SK-N-SH (cell line): ENCODE measurements at regions not wholly inside any gene's neighbourhood (a gene's known extent, or its start where the extent isn't known, plus 50 kb on each side); places are given as distances from the start of the nearest gene placed in this dataset.

Source experiments
- CTCF ChIA-PET: fragments of 300-600, 350-600 bp; formaldehyde crosslinking; extraction: SDS; loops from one replicate; lab custom pipeline; 2021; lab: Yijun Ruan, JAX
- POLR2A ChIA-PET: fragments of 350-600 bp; sonication (Branson Sonifier 250); formaldehyde crosslinking; extraction: SDS; loops from one replicate; lab custom pipeline; 2020; ENCODE audit warnings: antibody characterized with exemption, inconsistent platforms; lab: Yijun Ruan, JAX
- DNase-seq: peaks from one replicate; pipeline ENCODE4 v3.0.0; 2012
- H2AFZ ChIP-seq: fragments of 200-600 bp; sonication (generic); 2 replicates; pipeline ENCODE4 v1.8.1; 2016; ENCODE audit warnings: antibody characterized with exemption, mild to moderate bottlenecking, low read depth
- H3F3A ChIP-seq: fragments of 200-600 bp; sonication (generic); replicated peaks from 2 replicates; pipeline ENCODE3; 2016; ENCODE audit warnings: antibody characterized with exemption, mild to moderate bottlenecking; ENCODE audit not compliant: insufficient read depth
- H3K27ac ChIP-seq, 2 experiments: fragments of 200-500 bp in 1 of 2; fragments of 200-600 bp in 1 of 2; sonication (Bioruptor generic) in 1 of 2; sonication (generic), shearing (Covaris generic) in 1 of 2; 2 replicates each; pipeline versions ENCODE4 v1.5.1 to v1.6.1; 2014 to 2016; ENCODE audit warnings: low read depth in 2 of 2, inconsistent platforms in 1 of 2, low read length in 1 of 2, mild to moderate bottlenecking in 1 of 2, mixed read lengths in 1 of 2
- H3K27me3 ChIP-seq: fragments of 200-600 bp; sonication (generic), shearing (Covaris generic); 2 replicates; pipeline ENCODE4 v1.6.1; 2016; ENCODE audit warnings: mixed run types; ENCODE audit not compliant: insufficient read depth
- H3K36me3 ChIP-seq, 2 experiments: fragments of 200-500 bp in 1 of 2; fragments of 200-600 bp in 1 of 2; sonication (Bioruptor generic) in 1 of 2; sonication (generic) in 1 of 2; replicated peaks in 1 of 2; 2 replicates each; pipeline versions ENCODE3 to v1.5.1; 2014 to 2016; ENCODE audit warnings: low read length in 1 of 2, mild to moderate bottlenecking in 1 of 2; ENCODE audit not compliant: insufficient read depth in 2 of 2, control insufficient read depth in 1 of 2
- H3K4me1 ChIP-seq, 2 experiments: fragments of 200-500 bp in 1 of 2; fragments of 200-600 bp in 1 of 2; sonication (Bioruptor generic) in 1 of 2; sonication (generic), shearing (Covaris generic) in 1 of 2; 2 replicates each; pipeline versions ENCODE4 v1.5.1 to v1.6.1; 2014 to 2016; ENCODE audit warnings: low read depth in 1 of 2, low read length in 1 of 2, mixed run types in 1 of 2; ENCODE audit not compliant: insufficient read depth in 2 of 2, control insufficient read depth in 1 of 2
- H3K4me2 ChIP-seq: fragments of 200-600 bp; sonication (generic), shearing (Covaris generic); 2 replicates; pipeline ENCODE4 v1.6.1; 2017; ENCODE audit warnings: mixed run types
- H3K4me3 ChIP-seq, 2 experiments: fragments of 200-500 bp in 1 of 2; fragments of 200-600 bp in 1 of 2; sonication (Bioruptor generic) in 1 of 2; sonication (generic), shearing (Covaris generic) in 1 of 2; 2 replicates each; pipeline versions ENCODE4 v1.5.1 to v1.8.1; 2014 to 2016; ENCODE audit warnings: low read depth in 2 of 2, inconsistent platforms in 1 of 2, low read length in 1 of 2, mild to moderate bottlenecking in 1 of 2, mixed read lengths in 1 of 2, moderate library complexity in 1 of 2
- H3K79me2 ChIP-seq: fragments of 200-600 bp; sonication (generic); 2 replicates; pipeline ENCODE4 v1.8.1; 2017; ENCODE audit warnings: mild to moderate bottlenecking; ENCODE audit not compliant: insufficient read depth
- H3K9ac ChIP-seq: fragments of 200-600 bp; sonication (generic); 2 replicates; pipeline ENCODE4 v1.6.1; 2017; ENCODE audit warnings: mixed run types
- H3K9me2 ChIP-seq: fragments of 200-600 bp; sonication (generic); 2 replicates; pipeline ENCODE4 v1.6.1; 2017; ENCODE audit warnings: mixed run types
- H3K9me3 ChIP-seq: fragments of 200-600 bp; sonication (generic); 2 replicates; pipeline ENCODE4 v1.6.1; 2017; ENCODE audit warnings: mixed run types, mild to moderate bottlenecking, moderate library complexity
- H4K20me1 ChIP-seq: fragments of 200-600 bp; sonication (generic); 2 replicates; pipeline ENCODE4 v1.6.1; 2017; ENCODE audit warnings: mild to moderate bottlenecking, mixed run types; ENCODE audit not compliant: insufficient read depth
- ELF1 ChIP-seq: IDR thresholded peaks from 2 replicates; pipeline ENCODE4 v1.4.0; 2012
- EZH2phosphoT487 ChIP-seq: fragments of 200-600 bp; sonication (generic); IDR thresholded peaks from 2 replicates; pipeline ENCODE4 v1.6.1; 2017; ENCODE audit warnings: low read depth, mixed run types, mild to moderate bottlenecking, antibody characterized with exemption, moderate library complexity, borderline replicate concordance
- FOSL2 ChIP-seq: IDR thresholded peaks from 2 replicates; pipeline ENCODE4 v1.4.0; 2012; ENCODE audit warnings: low read depth, mild to moderate bottlenecking, moderate library complexity, borderline replicate concordance
- GATA2 ChIP-seq: sonication (generic); formaldehyde crosslinking; IDR thresholded peaks from 2 replicates; pipeline ENCODE4 v1.5.0; 2020; ENCODE audit warnings: mild to moderate bottlenecking, missing genetic modification reagents
- JUND ChIP-seq: IDR thresholded peaks from 2 replicates; pipeline ENCODE4 v1.4.0; 2012
- NFIC ChIP-seq: IDR thresholded peaks from 2 replicates; pipeline ENCODE4 v1.4.0; 2012; ENCODE audit warnings: borderline replicate concordance
- POLR2AphosphoS5 ChIP-seq: IDR thresholded peaks from 2 replicates; pipeline ENCODE4 v1.6.1; 2012; ENCODE audit warnings: low read depth, low read length
- RAD21 ChIP-seq: IDR thresholded peaks from 2 replicates; pipeline ENCODE4 v1.6.1; 2012; ENCODE audit warnings: mild to moderate bottlenecking, low read length
- RCOR1 ChIP-seq: fragments of 150-350 bp; IDR thresholded peaks from 2 replicates; pipeline ENCODE4 v1.6.1; 2017; ENCODE audit warnings: antibody characterized with exemption, low read length
- RFX5 ChIP-seq: IDR thresholded peaks from 2 replicates; pipeline ENCODE4 v1.6.1; 2012; ENCODE audit warnings: mild to moderate bottlenecking, improper control_type of control experiment, low read length
- RXRA ChIP-seq: IDR thresholded peaks from 2 replicates; pipeline ENCODE4 v1.4.0; 2012; ENCODE audit warnings: low read depth, mild to moderate bottlenecking, borderline replicate concordance
- SMC3 ChIP-seq: IDR thresholded peaks from 2 replicates; pipeline ENCODE4 v1.6.1; 2012; ENCODE audit warnings: low read depth, low read length, improper control_type of control experiment
- WGBS: methylation state at CpG from one replicate; pipeline ENCODE4 v1.1.6; 2017; ENCODE audit warnings: low lambda C conversion rate; 5-methylcytosine and 5-hydroxymethylcytosine counted together
- TF ChIP-seq, protein P1 (sequence below): IDR thresholded peaks from 2 replicates; pipeline ENCODE4; 2012
- TF ChIP-seq, protein P2 (sequence below): fragments of 150-350 bp; IDR thresholded peaks from 2 replicates; pipeline ENCODE4 v1.6.1; 2017; ENCODE audit warnings: antibody characterized with exemption, low read length, low read depth, borderline replicate concordance
- TF ChIP-seq, protein P3 (sequence below): fragments of 200-600 bp; sonication (generic); IDR thresholded peaks from 2 replicates; pipeline ENCODE4 v1.6.1; 2017; ENCODE audit warnings: antibody characterized with exemption, mild to moderate bottlenecking, moderate library complexity

DNA sequence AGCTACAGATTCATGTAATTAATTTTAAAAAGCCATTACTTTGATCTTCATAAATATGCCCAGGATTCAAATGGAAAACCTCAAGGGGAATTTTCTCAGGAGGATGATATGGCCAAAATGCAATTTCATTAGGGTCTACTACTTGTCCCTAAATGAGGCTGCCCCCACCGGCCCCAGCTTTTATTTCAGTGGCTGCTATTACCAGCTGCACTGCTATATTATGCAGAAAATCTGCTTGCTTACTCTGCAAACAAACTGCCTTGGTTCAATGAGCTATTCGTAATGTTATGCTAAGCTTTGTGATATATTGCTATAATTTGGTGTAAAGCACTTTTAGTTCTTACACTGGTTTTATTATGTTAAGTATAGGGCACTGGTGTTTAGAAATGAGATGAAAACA, 137.3 kb upstream of the TMTC4 start:
- Histone ChIP-seq H2AFZ (no peak overlapping the region), H4K20me1 (no peaks in the 10 kb centered on the region), H3K9ac (no peak overlapping the region), H3K27me3 (no peaks in the 10 kb centered on the region), H3K9me3 (no peaks in the 10 kb centered on the region), H3K79me2 (no peaks in the 10 kb centered on the region), H3K4me1 (no peaks in the 10 kb centered on the region; a peak in 2 of 4 replicates), H3K9me2 (no peaks in the 10 kb centered on the region), H3K4me2 (no peak overlapping the region), H3K27ac (no peak overlapping the region), H3F3A (no peaks in the 10 kb centered on the region), H3K36me3 (no peaks in the 10 kb centered on the region), H3K4me3 (no peak overlapping the region)
- ChIA-PET CTCF (interaction anchor here (0.6 to 1.2 kb wide), 4 partner anchors 10 to 266 kb away, joined by 3 to 4 read pairs (median 3); no protein-coding TSS in a partner anchor), POLR2A (interaction anchor here (0.6 kb wide), 1 partner anchor 19 kb away, joined by 4 read pairs; no protein-coding TSS in a partner anchor)
- TF ChIP-seq POLR2AphosphoS5 = no peak
- TF ChIP-seq JUND = no peak
- TF ChIP-seq RAD21 = no peak
- TF ChIP-seq, protein P1, sequence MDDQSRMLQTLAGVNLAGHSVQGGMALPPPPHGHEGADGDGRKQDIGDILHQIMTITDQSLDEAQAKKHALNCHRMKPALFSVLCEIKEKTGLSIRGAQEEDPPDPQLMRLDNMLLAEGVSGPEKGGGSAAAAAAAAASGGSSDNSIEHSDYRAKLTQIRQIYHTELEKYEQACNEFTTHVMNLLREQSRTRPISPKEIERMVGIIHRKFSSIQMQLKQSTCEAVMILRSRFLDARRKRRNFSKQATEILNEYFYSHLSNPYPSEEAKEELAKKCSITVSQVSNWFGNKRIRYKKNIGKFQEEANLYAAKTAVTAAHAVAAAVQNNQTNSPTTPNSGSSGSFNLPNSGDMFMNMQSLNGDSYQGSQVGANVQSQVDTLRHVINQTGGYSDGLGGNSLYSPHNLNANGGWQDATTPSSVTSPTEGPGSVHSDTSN = no peak
- TF ChIP-seq, protein P2, sequence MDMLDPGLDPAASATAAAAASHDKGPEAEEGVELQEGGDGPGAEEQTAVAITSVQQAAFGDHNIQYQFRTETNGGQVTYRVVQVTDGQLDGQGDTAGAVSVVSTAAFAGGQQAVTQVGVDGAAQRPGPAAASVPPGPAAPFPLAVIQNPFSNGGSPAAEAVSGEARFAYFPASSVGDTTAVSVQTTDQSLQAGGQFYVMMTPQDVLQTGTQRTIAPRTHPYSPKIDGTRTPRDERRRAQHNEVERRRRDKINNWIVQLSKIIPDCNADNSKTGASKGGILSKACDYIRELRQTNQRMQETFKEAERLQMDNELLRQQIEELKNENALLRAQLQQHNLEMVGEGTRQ = no peak
- TF ChIP-seq GATA2 (CRISPR knock-in tag) = no peak
- no peak for TF ChIP-seq NFIC
- no peak for TF ChIP-seq RXRA
- TF ChIP-seq RCOR1 = no peak
- no peak for DNase-seq
- 49% methylated on average over 2 of the region's 2 CpGs for WGBS

DNA sequence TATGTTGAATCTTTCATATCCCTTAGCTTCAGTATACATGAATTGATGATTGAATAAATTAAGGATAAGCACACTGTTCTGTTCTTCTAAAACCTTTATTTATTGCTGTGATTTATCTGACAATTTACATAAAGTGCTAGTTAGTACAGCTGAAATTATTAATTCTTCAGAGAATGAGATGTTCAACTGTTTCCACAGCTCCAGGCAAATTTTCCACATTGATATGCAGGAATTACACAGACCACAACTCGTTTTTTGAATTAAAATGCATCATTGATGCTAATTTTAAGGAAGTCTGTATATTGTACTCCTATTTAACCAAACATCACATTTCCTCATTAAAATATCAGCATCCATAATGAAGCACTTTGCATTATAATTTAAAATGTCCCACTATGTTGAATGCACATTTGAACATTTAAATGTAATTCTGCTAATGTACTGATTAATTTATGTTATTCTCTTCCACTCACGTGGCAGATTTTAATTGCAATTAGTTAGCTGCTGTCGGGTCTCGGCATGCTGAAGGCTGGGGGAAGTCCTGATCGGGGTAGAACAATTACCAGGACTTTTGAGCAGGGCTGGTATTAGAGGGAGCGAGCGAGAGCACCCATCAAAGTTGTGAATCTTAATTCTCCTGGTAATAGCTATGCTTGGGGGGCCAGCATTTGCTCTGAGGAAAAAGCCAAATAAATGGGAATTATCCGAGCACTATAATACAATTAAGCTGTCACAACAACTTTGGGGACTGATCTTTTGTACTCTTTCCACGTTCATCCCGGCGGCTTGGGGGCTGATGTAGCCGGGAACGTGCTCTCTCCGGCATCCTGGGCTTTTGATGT, 136.7 kb upstream of the TMTC4 start:
- Histone ChIP-seq H3K4me3 (no peak overlapping the region), H4K20me1 (no peaks in the 10 kb centered on the region), H3K27ac (no peak overlapping the region), H3K9ac (no peak overlapping the region), H3K4me2 (no peak overlapping the region), H3K79me2 (no peaks in the 10 kb centered on the region), H3K27me3 (no peaks in the 10 kb centered on the region; the same call in 1 of the 2 replicates), H3K4me1 (no peaks in the 10 kb centered on the region; a peak in 2 of 4 replicates), H3F3A (no peaks in the 10 kb centered on the region), H3K9me2 (no peaks in the 10 kb centered on the region), H3K36me3 (no peaks in the 10 kb centered on the region), H2AFZ (no peak overlapping the region), H3K9me3 (no peaks in the 10 kb centered on the region)
- no peak for TF ChIP-seq ELF1
- no peak for TF ChIP-seq FOSL2
- TF ChIP-seq, protein P3, sequence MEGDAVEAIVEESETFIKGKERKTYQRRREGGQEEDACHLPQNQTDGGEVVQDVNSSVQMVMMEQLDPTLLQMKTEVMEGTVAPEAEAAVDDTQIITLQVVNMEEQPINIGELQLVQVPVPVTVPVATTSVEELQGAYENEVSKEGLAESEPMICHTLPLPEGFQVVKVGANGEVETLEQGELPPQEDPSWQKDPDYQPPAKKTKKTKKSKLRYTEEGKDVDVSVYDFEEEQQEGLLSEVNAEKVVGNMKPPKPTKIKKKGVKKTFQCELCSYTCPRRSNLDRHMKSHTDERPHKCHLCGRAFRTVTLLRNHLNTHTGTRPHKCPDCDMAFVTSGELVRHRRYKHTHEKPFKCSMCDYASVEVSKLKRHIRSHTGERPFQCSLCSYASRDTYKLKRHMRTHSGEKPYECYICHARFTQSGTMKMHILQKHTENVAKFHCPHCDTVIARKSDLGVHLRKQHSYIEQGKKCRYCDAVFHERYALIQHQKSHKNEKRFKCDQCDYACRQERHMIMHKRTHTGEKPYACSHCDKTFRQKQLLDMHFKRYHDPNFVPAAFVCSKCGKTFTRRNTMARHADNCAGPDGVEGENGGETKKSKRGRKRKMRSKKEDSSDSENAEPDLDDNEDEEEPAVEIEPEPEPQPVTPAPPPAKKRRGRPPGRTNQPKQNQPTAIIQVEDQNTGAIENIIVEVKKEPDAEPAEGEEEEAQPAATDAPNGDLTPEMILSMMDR = no peak
- TF ChIP-seq, protein P2 = no peak
- no peak for TF ChIP-seq GATA2 (CRISPR knock-in tag)
- TF ChIP-seq EZH2phosphoT487 = no peak
- no peak for TF ChIP-seq POLR2AphosphoS5
- no peak for TF ChIP-seq RCOR1
- TF ChIP-seq SMC3 = no peak
- TF ChIP-seq JUND = no peak
- no peak for TF ChIP-seq RFX5
- no peak for DNase-seq
- CTCF ChIA-PET = interaction anchor here (0.6 to 1.2 kb wide), 3 partner anchors 17 to 265 kb away, joined by 3 to 4 read pairs (median 3); no protein-coding TSS in a partner anchor
- POLR2A ChIA-PET = no interaction called here
- WGBS = 58% methylated on average over 14 of the region's 14 CpGs
